Peyer's patch (tissue), 4 donors: ENCODE measurements at regions not wholly inside any gene's neighbourhood (a gene's known extent, or its start where the extent isn't known, plus 50 kb on each side); places are given as distances from the start of the nearest gene placed in this dataset.

Source experiments
- DNase-seq, 3 donors: peaks; one replicate each; pipeline ENCODE4 v3.0.0-alpha.2; 2017 to 2019
- H3K27ac ChIP-seq, 4 donors: fragments of 200-600 bp; sonication (generic); one replicate each; pipeline ENCODE4 v1.5.1; 2016 to 2019
- H3K27me3 ChIP-seq, 2 donors: fragments of 200-600 bp; sonication (generic); one replicate each; pipeline ENCODE4 v1.5.1; 2019
- H3K36me3 ChIP-seq, 3 donors: fragments of 200-600 bp; sonication (generic); one replicate each; pipeline ENCODE4 v1.5.1; 2016 to 2019
- H3K4me1 ChIP-seq, 4 donors: fragments of 200-600 bp; sonication (generic); one replicate each; pipeline ENCODE4 v1.5.1; 2016 to 2019
- H3K4me3 ChIP-seq, 4 donors: fragments of 200-600 bp; sonication (generic); 1 replicate in 3 of 4; 2 replicates in 1 of 4; pipeline ENCODE4 v1.5.1; 2016 to 2019; ENCODE audit warnings: mild to moderate bottlenecking in 1 of 4
- H3K9me3 ChIP-seq, 4 donors: fragments of 200-600 bp; sonication (generic); one replicate each; pipeline ENCODE4 v1.5.1; 2016 to 2019; ENCODE audit warnings: mild to moderate bottlenecking in 1 of 4
- CTCF ChIP-seq, 6 experiments: fragments of 450-650 bp in 4 of 6; fragments of 200-600 bp in 2 of 6; sonication (generic) in 1 of 6; IDR thresholded peaks; one replicate each; pipeline ENCODE4 v1.5.1; 2017 to 2019; ENCODE audit warnings: antibody characterized with exemption in 6 of 6, mild to moderate bottlenecking in 3 of 6, moderate library complexity in 1 of 6
- POLR2A ChIP-seq, 2 donors: fragments of 450-650 bp; IDR thresholded peaks; one replicate each; pipeline ENCODE4 v1.5.1; 2017; ENCODE audit warnings: antibody characterized with exemption in 2 of 2, mild to moderate bottlenecking in 2 of 2, moderate library complexity in 2 of 2

GRCh38 chr21:16870103-16870502, 642.7 kb upstream of the CXADR start:
- Histone ChIP-seq H3K4me1 (no peaks in the 10 kb centered on the region), H3K27ac (no peak overlapping the region), H3K9me3 (no peaks in the 10 kb centered on the region), H3K36me3 (no peaks in the 10 kb centered on the region), H3K4me3 (no peak overlapping the region), H3K27me3 (no peaks in the 10 kb centered on the region)
- TF ChIP-seq CTCF (IDR thresholded peaks at IDR 0.05) (no peak), POLR2A (IDR thresholded peaks at IDR 0.05) (no peak)
- DNase-seq = no peak

DNA sequence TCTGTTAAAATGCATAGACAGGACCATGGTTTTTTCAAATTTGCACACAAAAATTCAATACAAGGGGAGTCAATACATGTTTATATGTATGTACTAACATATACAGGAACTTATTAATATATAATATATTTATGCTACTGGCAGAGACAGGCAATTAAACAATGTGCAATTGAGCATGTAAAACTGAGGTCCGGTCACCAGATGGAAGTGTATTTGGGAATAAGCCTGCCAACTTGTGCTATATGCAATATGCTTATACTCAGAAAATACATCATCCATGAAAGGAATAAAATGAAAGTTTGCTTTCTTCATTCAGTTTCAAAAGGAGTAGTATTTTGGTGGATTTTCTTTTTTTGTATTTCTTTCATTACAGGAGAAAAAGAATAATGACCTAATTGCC, 640.2 kb upstream of the CXADR start:
- no peak for DNase-seq

DNA sequence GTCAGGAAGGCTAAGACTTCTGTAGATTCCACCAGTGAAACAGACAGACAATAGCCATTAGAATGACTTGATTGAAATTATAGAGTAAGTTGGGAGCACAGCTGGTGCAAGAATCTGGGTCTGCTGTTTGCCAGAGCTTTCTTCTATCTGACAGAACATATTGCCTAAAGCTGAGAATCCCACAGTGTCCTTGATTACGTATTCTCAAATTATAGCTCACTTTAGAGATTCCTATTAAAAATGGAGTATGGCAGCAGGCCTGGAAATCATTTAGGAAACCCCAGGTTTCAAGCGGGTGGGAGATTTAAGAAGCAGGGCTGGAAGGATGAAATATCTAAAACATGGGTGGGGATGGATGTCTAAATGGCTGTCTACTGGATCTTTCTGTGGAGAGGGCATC, 639.7 kb upstream of the CXADR start:
- no peaks in the 10 kb centered on the region for H3K36me3 ChIP-seq
- no peak for TF ChIP-seq CTCF (IDR thresholded peaks at IDR 0.05)
- TF ChIP-seq POLR2A (IDR thresholded peaks at IDR 0.05) = no peak
- no peaks in the 10 kb centered on the region for H3K4me1 ChIP-seq
- H3K4me3 ChIP-seq = no peak overlapping the region
- no peak overlapping the region for H3K27ac ChIP-seq
- no peaks in the 10 kb centered on the region for H3K9me3 ChIP-seq
- DNase-seq = no peak
- no peaks in the 10 kb centered on the region for H3K27me3 ChIP-seq

More for the DNA sequence above, 640.2 kb upstream of the CXADR start:
- Histone ChIP-seq H3K36me3 (no peaks in the 10 kb centered on the region), H3K4me3 (no peak overlapping the region), H3K27me3 (no peaks in the 10 kb centered on the region), H3K27ac (no peak overlapping the region), H3K4me1 (no peaks in the 10 kb centered on the region), H3K9me3 (no peaks in the 10 kb centered on the region)
- TF ChIP-seq CTCF (IDR thresholded peaks at IDR 0.05) (no peak), POLR2A (IDR thresholded peaks at IDR 0.05) (no peak)

- no peaks in the 10 kb centered on the region for H3K4me1 ChIP-seq
- no peak for DNase-seq
- H3K9me3 ChIP-seq = no peaks in the 10 kb centered on the region
Measured at GRCh38 chr21:16873596-16873995, 639.2 kb upstream of the CXADR start.

GRCh38 chr21:16879479-16879878, 633.4 kb upstream of the CXADR start:
- H3K27me3 ChIP-seq = no peaks in the 10 kb centered on the region
- H3K4me3 ChIP-seq = no peak overlapping the region
- TF ChIP-seq CTCF (IDR thresholded peaks at IDR 0.05) (no peak), POLR2A (IDR thresholded peaks at IDR 0.05) (no peak)
- no peaks in the 10 kb centered on the region for H3K9me3 ChIP-seq
- H3K27ac ChIP-seq = no peak overlapping the region
- no peaks in the 10 kb centered on the region for H3K36me3 ChIP-seq
- H3K4me1 ChIP-seq = no peaks in the 10 kb centered on the region
- DNase-seq = no peak

More at GRCh38 chr21:16873596-16873995, 639.2 kb upstream of the CXADR start:
- Histone ChIP-seq H3K4me3 (no peak overlapping the region), H3K27ac (no peak overlapping the region), H3K27me3 (no peaks in the 10 kb centered on the region), H3K36me3 (no peaks in the 10 kb centered on the region)
- TF ChIP-seq CTCF (IDR thresholded peaks at IDR 0.05) (no peak), POLR2A (IDR thresholded peaks at IDR 0.05) (no peak)

DNA sequence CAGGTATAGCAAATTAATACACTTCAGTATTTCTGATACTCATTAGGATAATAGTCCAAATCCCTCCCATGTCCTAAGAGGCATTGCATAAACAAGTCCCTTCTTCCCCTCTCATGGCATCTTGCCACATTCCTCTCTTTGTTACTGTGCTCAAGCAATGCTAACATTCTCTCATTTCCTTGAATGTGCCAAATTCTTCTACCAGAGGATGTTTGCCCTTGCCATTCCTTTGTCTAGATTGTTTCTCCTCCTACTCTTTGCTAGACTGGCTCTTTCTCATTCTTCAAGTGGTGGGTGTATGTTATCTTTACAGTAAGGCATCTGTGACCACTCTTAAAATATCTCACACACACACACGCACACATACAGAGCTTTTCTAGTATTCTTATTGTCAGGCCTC, 621.0 kb upstream of the CXADR start:
- H3K27me3 ChIP-seq = no peaks in the 10 kb centered on the region
- H3K27ac ChIP-seq = no peak overlapping the region
- H3K9me3 ChIP-seq = no peaks in the 10 kb centered on the region
- DNase-seq = no peak
- H3K36me3 ChIP-seq = no peaks in the 10 kb centered on the region
- H3K4me1 ChIP-seq = no peaks in the 10 kb centered on the region
- H3K4me3 ChIP-seq = no peak overlapping the region
- TF ChIP-seq POLR2A (IDR thresholded peaks at IDR 0.05) (no peak), CTCF (IDR thresholded peaks at IDR 0.05) (no peak)
